ENCODE measurements at regions not wholly inside any gene's neighbourhood (a gene's known extent, or its start where the extent isn't known, plus 50 kb on each side); places are given as distances from the start of the nearest gene placed in this dataset.
"Not testable (repeated sequence)": the region's sequence is repeated elsewhere in the genome, so short reads cannot be mapped to it uniquely, and the experiment has no call there.

DNA sequence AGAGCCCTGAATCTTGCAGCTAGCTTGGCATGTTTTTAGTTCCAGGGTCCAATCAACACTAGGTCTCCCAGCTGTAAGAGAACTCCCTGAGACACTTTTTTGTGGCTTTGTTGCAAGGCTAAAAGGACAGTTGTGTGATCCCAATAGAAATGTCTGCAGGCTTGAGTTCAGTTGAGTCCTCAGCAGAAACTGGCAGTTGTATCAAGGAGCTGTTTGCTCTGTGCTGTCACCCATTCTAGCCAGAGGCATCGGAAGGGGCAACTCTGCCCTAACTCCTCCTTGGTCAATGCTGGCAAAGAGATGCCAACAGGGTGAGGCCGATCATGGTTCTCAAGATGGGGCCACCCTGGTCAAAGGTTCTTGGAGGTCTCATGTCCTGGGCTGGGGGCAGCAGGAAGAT, 224.1 kb downstream of the BUB3 start:
- no peak for DNase-seq (ENCODE audit: low spot score)

DNA sequence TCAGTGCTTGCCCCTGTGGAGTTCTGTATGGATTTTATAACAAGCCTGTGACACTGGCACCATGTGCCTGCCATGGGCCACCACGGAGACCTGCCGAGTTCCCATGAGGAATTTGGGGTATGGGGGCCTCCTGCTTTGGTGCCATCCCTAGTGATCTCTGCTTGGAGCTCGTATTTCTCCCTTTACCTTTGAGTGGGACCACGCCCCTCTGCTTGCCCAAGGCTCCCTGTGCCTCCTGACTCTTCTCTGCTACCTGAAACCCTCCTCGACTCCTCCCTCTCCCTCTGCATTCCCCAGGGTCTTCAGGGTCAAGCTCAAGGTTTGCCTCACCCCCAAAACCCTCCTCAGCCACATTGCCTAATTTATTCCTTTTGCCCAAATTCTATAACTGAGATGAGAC, 225.0 kb downstream of the BUB3 start:
- DNase-seq (ENCODE audit: low spot score), result no peak

DNA sequence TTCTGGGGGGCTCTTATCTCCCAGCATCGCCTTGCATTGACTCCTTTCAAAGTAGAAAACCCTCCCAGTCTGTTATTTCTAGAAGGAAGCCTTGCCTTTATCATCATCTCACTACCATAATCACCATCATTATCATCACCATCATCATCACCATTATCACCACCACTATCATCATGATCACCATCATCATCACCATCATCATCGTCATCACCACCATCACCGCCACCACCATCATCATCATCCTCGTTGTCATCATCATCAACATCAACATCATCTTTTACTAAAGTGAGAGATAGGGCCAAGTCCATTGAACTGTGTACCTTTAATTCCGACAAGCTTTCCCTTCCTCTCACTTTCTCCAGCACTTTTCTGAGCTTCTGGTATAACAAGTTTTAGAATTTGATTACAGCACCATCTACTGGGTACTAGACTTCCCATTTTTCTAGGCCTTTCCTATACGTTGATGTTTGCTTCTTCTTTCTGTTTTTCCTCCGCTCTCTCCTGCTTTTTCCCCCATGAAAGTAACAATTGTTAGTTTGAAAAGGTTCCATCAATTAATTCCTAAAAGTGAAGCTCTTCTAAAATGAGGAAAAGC, 226.4 kb downstream of the BUB3 start:
- DNase-seq (ENCODE audit: low spot score), result no peak

DNA sequence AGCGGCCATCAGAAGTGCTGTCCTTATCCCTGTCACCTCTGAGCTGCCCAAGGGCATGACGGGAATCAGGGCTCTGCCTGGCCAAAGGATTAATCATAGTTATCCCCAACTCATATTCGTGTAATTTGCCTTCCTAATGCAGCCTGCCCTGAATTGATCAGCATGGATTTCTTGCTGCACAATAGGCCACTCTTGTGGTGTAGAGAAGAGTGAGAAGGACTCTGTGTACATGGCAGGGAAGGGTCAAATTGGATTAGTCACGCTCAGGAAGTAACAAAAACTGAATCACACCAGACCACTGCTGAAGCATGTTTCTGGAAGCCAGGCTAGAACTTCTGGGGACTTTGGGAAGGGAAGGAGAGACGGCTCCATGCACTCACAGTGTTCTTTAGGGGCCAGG, 227.0 kb downstream of the BUB3 start:
- no peak for DNase-seq (ENCODE audit: low spot score)

DNA sequence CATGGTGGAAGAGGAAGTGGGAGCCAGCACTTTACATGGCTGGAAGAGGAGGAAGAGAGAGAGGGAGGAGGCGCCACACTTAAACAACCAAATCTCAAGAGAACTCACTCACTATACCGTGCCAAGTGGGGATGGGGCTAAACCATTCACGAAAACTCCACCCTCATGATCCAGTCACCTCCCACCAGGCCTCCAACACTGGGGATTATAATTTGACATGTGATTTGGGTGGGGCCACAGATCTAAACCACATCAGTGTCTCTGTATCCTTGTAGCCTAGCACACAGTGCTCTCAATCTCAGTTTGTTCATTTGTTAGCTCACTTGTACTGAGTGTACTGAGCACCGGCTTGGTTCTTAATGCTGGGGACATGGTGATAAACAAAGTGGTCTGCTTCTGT, 228.3 kb downstream of the BUB3 start:
- DNase-seq (ENCODE audit: low spot score), result no peak

DNA sequence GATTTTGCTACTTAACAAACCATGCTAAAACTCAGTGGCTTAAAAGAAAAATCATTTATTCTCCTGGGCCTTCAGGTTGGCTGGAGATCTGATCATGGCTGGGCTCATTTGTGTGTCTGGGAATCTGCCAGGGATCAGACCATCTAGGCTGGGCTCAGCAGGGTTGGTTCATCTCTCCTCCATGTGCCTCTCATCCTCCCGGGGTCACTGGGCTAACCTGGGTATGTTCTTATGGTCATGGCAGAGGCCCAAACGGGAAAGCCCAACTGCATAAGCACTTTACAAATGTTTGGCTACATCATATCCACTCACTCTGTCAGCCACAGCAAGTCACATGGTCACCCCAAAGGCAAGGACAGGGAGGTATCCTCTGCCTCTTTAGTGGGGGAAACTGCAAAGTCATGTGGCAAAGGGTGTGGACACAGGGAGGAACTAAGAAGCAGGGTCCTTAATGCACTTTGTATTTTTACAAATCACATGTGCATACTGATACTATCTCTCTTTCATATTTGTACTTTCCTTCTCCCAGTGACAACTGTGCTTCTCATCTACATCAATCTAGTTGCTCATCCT, 231.4 kb downstream of the BUB3 start:
- DNase-seq (ENCODE audit: low spot score), result no peak

DNA sequence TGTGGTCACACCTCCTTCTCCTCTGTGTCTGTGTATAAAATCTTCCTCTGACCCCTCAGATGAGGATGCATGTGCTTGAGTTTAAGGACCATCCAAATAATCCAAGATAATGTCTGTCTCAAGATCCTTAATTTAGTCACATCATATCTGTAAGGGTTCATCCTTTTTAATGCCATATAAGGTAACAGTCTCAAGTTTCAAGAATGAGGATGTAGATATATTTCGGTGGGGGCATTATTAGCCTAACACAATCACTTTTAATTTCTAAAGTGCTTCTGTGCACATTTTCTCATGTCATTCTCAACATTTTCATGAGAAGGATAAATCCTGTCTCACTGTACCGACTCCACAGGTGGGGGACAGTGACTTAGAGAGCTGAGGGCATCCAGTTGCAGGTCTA, 235.3 kb downstream of the BUB3 start:
- no peak for DNase-seq (ENCODE audit: low spot score)

DNA sequence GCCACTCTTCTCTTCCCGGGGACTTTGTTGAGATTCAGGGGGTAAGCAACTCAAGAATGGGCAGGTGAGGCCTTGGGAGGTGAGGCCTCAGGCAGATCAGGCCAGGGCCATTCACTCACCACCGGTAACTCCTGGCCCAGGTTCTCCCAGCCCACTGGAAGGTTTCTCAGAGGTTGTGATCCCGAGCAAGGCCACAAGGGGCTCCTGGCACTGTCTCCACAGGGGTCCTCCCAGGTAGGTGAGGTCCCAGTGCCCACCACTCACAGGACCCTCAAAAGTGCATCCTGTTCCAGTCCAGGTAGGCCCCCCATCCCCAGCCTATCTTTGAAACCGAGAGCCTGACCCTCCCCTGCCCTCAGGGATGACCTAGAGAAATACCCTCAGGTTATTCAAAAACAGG, 236.1 kb downstream of the BUB3 start:
- no peak for DNase-seq (ENCODE audit: low spot score)

DNA sequence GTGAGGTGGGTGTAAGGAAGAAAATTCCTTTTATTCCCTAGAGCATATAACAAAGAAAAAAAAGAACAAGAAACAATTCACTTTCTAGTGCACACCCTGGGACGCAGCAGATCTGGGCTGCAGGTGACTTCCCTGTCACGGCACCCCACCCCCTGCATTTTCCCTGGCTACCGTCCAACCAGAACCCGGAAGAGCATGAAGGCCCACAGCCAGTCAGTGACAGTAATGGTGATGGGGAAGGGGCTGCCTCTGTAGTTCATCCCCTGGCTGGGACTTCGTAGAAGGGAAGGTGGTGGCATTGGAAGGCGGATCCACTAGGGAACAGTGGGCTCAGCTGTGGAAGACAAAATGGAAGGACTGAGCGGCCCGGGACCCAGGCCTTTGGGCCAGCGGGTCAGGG, 236.7 kb downstream of the BUB3 start:
- DNase-seq (ENCODE audit: low spot score), result no peak

DNA sequence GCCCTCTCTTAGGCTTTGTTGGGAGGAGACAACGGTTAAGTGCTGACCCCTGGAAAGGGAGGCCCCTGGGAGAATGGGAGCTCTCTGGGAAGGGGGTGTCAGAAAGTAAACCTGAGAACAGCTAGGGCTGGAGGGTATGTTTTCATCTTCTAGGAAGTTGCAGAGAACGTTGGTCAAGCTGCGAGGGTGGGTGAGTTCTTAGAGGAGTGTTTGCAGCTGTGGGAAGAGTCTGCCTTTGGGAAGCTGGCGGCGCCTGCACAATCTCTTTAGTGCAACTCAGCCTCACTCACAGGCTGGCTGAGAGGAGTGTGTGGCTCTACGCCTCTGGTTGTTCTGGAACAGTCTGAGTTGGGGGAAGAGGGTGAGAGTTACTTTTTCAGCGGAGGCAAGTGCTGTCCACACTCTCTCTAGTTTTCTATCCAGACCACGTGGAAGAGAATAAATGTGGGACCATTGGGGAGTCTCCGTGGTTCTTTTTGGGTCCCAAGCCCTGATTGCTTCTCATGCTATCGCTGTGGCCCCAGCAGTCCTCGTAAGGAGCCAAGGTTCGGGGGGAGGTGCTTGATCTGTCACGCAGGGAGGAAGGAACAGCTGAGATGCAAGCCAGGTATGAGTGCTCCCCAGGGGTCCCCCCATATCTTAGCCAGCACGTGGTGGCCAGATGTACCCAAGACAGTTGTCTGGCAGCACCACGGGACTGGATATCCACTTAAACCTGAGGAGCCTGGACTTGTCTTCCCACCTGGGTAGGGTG, 237.2 kb downstream of the BUB3 start:
- DNase-seq (ENCODE audit: low spot score), result no peak

DNA sequence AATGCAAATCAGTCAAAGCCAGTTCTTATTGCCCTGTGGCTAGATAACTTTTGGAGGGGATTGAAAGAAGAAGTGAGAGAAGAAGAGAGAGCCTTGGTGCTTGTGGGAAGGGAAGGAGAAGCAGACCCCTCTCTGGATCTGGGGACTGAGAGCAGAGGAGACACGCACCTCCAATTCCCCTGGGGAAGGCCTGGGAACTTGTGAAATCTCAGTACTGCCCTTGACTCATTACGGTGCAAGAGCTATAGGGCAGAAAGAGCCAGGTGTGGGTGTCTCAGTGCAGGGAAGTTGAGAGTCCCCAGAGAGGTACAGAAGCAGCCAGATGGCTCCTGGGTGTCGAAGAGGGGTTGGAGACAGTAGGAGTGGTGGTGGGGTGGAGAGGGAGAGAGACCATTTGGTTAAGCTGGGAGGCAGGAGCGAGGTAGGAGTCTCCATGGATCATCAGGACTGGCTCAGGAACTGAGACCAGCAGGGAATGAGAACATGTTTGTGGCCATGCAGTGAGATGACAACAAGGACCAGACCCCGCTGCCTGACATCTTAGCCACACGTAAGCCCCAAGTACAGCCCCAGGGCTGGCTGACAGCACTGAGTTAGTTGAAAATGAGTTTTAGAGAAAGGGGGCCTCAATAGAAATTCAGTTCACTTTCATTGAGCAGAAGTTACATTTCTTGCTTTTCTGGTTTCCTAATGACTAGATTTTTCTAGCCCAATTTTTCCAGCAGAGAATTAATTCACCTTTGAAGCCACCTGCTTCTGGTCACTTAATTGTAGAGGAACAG, 238.2 kb downstream of the BUB3 start:
- DNase-seq (ENCODE audit: low spot score), result no peak

DNA sequence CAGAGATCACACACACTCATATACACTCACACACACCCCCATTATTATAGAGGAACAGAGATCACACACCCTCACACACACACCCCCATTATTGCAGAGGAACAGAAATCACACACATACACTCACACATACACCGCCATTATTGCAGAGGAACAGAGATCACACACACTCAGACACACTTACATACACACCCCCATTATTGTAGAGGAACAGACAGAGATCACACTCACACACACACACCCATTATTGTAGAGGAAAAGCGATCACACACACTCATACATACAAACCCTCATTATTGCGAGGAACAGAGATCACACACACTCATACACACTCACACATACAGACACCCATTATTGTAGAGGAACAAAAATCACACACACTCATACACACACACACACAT, 239.0 kb downstream of the BUB3 start:
- DNase-seq (ENCODE audit: low spot score), result no peak

DNA sequence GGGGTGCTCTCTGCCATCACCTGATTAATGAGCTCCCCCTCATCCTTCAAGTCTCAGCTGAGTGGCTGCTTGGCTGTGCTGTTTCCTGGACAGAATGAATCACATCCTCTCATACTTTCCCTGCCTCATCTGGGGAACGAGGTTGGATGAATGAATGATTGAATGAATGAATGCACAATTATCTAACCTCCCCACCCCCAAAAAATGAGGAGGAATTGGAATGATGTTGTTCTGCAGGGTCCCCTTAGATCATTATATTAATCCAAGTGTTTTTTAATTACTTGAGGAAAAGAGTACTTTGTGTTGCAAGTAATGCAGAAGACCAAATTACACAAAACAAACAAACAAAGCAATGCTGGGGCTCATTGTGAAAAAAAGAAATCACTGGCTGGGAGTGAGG, 240.2 kb downstream of the BUB3 start:
- DNase-seq (ENCODE audit: low spot score), result no peak

DNA sequence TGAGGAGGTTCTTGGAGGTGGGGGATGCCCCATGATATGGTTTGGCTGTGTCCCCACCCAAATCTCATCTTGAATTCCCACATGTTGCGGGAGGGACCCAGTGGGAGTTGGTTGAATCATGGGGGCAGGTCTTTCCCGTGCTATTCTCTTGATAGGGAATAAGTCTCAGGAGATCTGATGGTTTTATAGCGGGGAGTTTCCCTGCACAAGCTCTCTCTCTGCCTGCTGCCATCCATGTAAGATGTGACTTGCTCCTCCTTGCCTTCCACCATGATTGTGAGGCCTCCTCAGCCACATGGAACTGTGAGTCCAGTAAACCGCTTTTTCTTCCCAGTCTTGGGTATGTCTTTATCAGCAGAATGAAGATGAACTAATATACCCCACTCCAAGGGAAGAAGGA, 241.0 kb downstream of the BUB3 start:
- DNase-seq (ENCODE audit: low spot score), result not testable (repeated sequence)

DNA sequence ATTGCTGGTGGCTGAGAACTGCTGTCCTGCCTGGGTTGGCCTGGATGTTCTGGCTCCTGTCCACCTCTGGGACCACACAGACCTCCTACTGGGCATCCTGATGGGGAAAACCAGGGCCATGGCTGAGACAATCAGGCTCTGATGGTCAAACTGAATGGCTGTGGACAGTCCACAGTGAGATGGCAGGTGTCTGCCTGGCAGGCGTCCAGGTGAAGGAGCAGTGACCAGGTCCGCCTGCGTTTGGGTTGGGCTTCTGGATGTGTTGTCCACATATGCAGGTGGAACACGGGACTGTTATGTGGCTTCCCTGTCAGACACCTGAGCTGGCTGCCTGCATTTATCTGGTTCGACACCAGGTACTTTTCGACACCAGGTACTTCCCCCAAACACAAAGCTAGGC, 241.7 kb downstream of the BUB3 start:
- no peak for DNase-seq (ENCODE audit: low spot score)

DNA sequence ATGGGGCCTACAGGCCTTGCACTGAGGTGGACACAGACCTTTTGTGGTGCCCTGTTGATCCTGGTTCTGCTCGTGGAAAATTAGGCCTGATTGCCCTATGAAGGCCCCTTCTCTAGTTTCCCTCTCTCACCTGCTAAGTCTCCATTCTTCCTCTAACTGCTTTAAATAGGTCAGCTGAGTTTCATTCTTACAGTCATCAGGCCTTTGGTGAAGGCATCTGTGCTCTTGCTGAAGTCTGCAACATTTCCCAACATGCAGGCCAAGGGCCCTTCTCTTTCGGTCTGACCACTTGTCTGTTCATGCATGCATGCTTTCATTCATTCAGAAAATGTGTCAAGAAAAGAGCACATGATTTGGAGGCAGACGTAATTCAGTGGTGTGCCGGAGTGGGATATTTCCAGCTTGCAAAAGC, 244.0 kb downstream of the BUB3 start:
- no peak for DNase-seq (ENCODE audit: low spot score)

DNA sequence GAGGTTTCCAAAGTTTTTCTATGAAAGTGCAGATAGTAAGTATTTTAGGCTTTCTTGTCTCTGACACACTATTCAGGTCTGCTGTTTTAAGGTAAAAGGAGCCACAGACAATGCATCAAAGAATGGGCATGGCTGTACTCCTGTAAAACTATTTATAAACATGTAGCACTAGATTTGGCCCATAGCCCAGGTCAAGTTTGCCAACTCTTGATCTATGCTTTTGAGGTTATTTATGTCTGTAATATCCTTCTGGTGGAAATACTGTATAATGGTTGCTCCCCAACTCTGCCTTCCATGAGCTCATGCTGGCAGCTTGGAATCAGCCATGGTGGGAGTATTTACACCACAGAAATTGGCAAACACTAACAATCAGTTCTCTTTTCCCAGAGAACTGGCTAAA, 244.6 kb downstream of the BUB3 start:
- DNase-seq (ENCODE audit: low spot score), result no peak

DNA sequence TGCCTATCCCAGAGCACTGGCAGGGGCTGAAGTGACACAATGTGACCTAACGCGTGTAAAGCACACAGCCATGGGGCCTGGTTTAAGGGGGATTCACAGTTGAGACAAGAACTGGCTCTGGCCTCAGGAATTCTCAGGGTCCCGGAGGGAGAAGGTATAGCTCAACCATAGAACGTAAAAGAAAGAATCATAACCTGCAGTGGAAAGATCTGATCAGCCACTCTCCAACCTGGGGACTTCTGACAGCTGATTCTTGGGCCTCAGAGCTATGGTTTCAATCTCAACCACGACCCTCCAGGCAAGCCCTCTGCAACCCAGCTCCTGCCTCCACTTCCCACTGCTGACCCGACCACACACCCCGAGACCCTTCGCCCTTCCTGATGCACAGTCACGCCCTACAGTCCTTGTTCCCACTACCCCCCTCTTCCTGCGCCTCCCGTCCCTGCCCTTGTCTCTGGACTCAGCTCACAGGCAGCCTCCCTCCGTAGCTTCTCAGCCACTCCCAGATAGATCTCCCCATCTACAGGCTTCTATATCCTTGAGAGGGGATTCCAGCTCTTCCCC, 245.2 kb downstream of the BUB3 start:
- no peak for DNase-seq (ENCODE audit: low spot score)

DNA sequence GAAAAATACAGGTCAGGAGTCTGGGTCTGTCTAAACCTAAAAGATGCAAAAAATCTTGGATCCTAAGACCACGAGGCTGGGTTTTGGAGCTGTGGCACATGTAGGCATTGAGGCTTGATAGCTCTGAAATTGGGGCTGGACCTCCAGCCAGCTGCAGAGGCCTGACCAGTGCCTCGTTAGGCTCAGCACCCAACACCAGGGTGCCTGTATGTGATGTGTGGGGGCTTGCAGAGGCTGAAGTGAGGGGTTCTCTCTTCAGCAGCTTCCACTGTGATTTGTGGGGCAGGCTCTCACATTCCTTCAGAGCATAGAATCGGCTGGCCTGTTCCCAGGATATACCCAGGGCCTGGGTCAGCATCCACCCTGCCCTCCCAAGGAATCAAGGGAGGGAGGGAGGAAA, 247.8 kb downstream of the BUB3 start:
- DNase-seq (ENCODE audit: low spot score), result no peak

DNA sequence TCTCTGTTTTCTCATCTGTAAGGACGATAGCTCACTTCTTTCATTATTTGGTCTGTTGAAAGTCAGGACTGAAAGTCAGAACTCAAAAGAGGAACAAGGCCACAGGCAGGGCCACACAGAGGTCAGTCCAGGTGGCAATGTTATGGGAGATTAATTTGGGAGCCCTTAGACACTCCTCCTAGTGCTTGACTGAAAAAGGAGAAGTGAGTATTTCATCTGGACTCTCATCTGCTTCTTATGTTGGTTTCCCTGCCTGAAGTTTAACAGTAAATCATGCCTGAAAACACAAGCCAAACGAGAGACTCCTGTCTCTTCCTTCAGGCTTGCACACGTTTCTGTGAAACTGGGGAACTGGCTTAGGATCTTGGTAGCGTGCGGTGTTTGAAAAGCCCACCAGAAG, 248.5 kb downstream of the BUB3 start:
- no peak for DNase-seq (ENCODE audit: low spot score)

DNA sequence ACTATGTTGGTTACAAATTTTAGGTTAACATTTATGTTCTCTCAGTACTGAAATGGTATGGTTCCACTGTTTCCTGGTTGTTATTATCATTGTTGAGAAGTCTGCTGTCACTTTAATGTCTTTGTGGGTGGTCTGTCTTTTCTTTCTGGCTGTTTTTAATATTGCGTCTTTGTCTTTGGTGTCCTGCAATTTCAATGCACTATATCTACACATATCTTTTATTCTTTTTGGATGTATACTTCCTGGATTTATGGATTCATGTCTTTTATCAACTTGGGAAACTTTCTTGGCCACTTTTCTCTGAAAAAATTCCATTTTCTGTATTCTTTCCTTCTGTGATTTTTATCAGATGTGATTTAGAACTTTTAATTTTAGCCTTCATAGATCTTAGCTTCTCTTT, 250.2 kb downstream of the BUB3 start:
- DNase-seq (ENCODE audit: low spot score), result no peak

DNA sequence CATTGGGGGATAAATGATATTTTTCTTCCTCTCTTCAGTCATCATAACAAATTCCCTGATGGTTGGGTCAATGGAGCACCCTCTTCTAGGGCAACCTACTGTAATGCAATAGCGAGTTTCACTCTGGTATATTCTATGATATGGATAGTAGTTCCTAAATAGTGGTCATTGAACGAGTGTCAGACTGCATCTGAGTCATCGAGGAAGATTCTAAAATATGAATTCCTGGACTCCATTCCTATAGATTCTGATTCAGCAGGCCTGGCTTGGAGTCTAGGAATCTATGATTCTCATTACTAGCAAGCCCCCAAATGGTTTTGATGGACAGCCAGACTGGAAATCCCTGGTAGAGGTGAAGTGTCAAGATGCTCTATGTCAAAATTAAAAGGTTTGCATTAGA, 254.5 kb downstream of the BUB3 start:
- no peak for DNase-seq (ENCODE audit: low spot score)

DNA sequence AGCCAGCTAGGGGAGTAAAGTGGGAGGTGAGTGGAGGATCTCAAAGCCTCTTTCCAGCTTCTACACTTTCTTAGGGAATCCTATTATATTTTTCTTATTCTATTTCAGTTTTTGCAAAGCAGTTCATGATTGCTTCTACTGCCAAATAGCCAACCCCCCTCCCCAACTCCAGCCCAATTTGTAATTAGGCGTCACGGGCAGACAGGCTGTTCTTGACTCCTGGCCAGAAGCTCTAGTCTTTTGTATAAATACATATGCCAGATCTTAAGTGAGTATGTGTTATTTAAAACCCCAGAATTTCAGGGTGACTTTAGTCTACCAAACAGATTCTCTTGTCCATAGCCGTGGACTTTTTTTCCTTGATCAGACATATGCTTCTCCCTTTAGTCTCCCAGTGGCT, 255.2 kb downstream of the BUB3 start:
- no peak for DNase-seq (ENCODE audit: low spot score)
